BJ (cell line): ENCODE measurements at regions not wholly inside any gene's neighbourhood (a gene's known extent, or its start where the extent isn't known, plus 50 kb on each side); places are given as distances from the start of the nearest gene placed in this dataset.

ENCODE experiments used
- CTCF ChIA-PET: fragments of 350-600 bp; formaldehyde crosslinking; extraction: SDS; loops from one replicate; lab custom pipeline; 2021; ENCODE audit warnings: antibody characterized with exemption, inconsistent platforms; lab: Yijun Ruan, JAX
- POLR2A ChIA-PET: fragments of 300-600 bp; sonication (Branson Sonifier 250); formaldehyde crosslinking; extraction: SDS; loops from one replicate; lab custom pipeline; 2021; ENCODE audit warnings: antibody characterized with exemption; lab: Charles Lee
- DNase-seq: peaks from one replicate; pipeline ENCODE4 v3.0.0-alpha.2; 2011; ENCODE audit warnings: low read depth
- H3K27me3 ChIP-seq: 2 replicates; pipeline ENCODE4 v1.6.0; 2011; ENCODE audit warnings: low read length; ENCODE audit not compliant: control insufficient read depth, insufficient read depth
- H3K36me3 ChIP-seq: 2 replicates; pipeline ENCODE4 v1.5.1; 2011; ENCODE audit warnings: low read length; ENCODE audit not compliant: control insufficient read depth, insufficient read depth
- H3K4me3 ChIP-seq: 2 replicates; pipeline ENCODE4 v1.5.1; 2011; ENCODE audit warnings: low read depth, mild to moderate bottlenecking, control low read depth, low read length
- TF ChIP-seq, protein P1 (sequence below): IDR thresholded peaks from 2 replicates; pipeline ENCODE4 v1.5.1; 2011; ENCODE audit warnings: low read depth, mild to moderate bottlenecking, control low read depth, inconsistent platforms, low read length, moderate library complexity; ENCODE audit not compliant: insufficient read depth

DNA sequence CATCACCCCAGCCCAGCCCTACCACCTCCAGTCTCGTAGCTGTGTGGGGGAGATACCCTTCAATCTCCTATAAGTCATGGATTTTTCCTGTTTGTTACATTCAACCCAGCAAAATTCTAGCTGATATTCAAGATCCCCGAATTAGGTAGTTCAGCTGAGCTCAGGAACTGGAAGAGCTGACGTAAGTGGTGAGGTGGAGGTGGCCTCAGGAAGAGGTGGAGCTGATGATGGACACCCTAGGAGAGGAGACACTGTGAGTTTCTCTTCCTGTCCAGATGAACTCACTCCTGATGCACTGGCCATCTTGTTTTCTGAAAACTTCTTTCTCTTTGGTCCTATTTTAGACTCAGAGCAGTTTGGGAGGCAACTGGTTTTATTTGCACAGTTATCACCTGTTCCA is 90.5 kb upstream of the PITRM1 start:
- TF ChIP-seq, protein P1, sequence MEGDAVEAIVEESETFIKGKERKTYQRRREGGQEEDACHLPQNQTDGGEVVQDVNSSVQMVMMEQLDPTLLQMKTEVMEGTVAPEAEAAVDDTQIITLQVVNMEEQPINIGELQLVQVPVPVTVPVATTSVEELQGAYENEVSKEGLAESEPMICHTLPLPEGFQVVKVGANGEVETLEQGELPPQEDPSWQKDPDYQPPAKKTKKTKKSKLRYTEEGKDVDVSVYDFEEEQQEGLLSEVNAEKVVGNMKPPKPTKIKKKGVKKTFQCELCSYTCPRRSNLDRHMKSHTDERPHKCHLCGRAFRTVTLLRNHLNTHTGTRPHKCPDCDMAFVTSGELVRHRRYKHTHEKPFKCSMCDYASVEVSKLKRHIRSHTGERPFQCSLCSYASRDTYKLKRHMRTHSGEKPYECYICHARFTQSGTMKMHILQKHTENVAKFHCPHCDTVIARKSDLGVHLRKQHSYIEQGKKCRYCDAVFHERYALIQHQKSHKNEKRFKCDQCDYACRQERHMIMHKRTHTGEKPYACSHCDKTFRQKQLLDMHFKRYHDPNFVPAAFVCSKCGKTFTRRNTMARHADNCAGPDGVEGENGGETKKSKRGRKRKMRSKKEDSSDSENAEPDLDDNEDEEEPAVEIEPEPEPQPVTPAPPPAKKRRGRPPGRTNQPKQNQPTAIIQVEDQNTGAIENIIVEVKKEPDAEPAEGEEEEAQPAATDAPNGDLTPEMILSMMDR, result no peak
- Histone ChIP-seq H3K27me3 (peaks cover 9% of the 10 kb centered on the region), H3K36me3 (no peaks in the 10 kb centered on the region), H3K4me3 (no peak overlapping the region)
- CTCF ChIA-PET, result interaction anchor here (1.1 kb wide), 1 partner anchor 8 kb away, joined by 4 read pairs; no protein-coding TSS in a partner anchor
- DNase-seq, result no peak
- POLR2A ChIA-PET, result no interaction called here

DNA sequence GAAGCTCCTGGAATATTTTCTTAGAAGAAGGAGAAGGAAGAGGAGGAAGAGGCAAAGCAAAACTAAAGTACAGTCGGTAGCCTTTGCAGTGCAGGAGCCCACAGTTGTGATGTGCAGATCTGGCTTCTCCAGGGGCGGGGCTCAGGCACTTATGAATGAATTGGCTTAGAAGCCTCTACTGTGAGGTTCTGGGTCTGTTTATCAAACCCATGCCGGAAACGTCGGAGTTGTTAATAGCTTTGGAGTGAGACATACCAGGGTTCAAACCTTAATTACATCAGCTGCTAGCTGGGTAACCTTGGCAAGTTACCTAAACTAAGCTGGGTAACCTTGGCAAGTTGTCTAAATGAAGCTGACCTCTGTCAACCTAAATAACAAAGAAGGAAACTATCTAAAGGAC is 89.3 kb upstream of the PITRM1 start:
- ChIA-PET CTCF (interaction anchor here (1.1 kb wide), 2 partner anchors 18 to 116 kb away, joined by 3 to 4 read pairs; no protein-coding TSS in a partner anchor), POLR2A (no interaction called here)
- Histone ChIP-seq H3K36me3 (no peaks in the 10 kb centered on the region), H3K27me3 (peaks cover 9% of the 10 kb centered on the region), H3K4me3 (no peak overlapping the region)
- DNase-seq, result no peak
- TF ChIP-seq, protein P1, result no peak

DNA sequence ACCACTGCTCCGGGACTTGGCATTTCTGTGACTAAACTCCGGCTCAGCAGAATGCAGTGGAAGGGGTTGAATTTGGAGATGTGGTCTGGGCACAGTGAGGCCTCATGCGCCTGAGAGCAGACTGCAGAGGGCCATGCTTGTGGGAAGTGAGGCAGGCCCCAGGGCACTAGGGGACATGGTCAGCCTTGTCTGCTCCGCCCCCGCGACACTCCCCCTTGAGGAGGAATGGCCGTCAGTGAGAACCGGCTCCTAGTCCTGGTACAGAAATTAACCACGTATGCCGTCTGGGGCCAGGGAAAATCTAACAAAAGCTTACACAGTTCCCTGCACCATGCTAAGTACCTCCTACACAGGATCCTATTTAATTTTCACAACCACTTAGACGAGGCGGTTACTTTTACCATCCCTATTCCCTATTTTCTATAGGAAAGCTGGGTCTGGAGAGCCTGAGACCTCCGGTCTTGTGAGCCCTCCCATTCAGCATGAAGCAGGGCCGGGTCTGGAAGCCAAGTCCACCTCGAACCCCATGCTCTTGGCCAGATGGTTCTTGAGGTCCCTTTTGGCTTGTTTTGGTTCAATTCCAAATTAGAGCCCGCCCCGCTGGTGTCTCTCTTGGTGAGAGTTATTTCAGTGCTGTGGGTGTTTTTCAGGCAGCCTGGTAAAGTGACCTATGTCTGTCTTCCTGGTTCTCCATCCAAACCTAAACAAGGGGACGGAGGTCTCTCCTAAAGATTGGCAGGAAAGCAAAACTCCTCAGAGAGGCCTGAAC is 87.7 kb upstream of the PITRM1 start:
- no peak overlapping the region for H3K4me3 ChIP-seq
- ChIA-PET POLR2A (no interaction called here), CTCF (interaction anchor here (1.4 kb wide), 1 partner anchor 8 kb away, joined by 3 read pairs; no protein-coding TSS in a partner anchor)
- H3K36me3 ChIP-seq, result no peaks in the 10 kb centered on the region
- TF ChIP-seq, protein P1, result no peak
- DNase-seq, result no peak
- peaks cover 9% of the 10 kb centered on the region for H3K27me3 ChIP-seq

DNA sequence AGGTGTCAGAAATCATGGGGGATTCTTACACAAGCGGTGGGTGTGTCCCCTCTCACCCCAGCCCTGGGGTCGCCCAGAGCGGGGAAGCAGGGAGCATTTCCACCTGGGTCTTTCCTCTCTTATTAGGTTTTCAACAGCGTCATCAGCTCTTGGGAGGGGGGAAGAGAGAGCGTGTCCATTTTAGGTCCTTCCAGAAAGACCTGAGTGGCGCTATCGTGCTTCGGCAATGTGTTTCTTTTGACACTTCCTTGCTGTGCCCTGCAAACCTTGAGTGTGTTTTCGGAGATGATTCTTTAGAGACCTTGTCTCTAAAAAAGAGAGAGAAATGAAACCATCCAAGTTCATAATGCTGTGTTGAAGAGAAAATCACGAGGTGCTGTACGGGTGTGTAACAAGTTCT is 86.9 kb upstream of the PITRM1 start:
- H3K36me3 ChIP-seq, result no peaks in the 10 kb centered on the region
- peaks cover 9% of the 10 kb centered on the region for H3K27me3 ChIP-seq
- H3K4me3 ChIP-seq, result no peak overlapping the region
- DNase-seq, result no peak
- POLR2A ChIA-PET, result no interaction called here
- CTCF ChIA-PET, result interaction anchor here (1.4 kb wide), 2 partner anchors 9 to 10 kb away, joined by 3 read pairs; no protein-coding TSS in a partner anchor
- TF ChIP-seq, protein P1, result no peak

DNA sequence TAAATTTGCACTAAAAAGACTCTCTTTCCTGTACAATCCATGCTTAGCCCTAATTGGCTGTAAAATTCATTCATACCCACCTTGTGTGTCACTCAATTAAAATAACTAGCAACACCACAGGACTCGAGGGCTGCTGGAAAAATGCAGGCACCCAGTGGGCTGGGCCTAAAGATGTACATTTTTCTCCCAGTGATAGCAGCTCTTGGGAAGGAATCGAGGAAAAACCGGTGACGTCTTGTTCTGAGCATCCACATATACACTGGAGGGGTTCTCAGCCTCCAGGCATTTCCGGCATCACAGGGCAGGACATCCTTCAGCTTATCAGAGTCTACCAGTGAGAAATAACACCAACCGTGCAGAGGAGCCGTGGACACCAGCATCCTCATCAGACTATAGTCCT is 85.8 kb upstream of the PITRM1 start:
- Histone ChIP-seq H3K4me3 (no peak overlapping the region), H3K36me3 (no peaks in the 10 kb centered on the region), H3K27me3 (peaks cover 6% of the 10 kb centered on the region)
- TF ChIP-seq, protein P1, result no peak
- DNase-seq, result no peak
- CTCF ChIA-PET, result interaction anchor here (1.4 to 1.6 kb wide), 3 partner anchors 9 to 11 kb away, joined by 3 to 6 read pairs (median 3); no protein-coding TSS in a partner anchor
- POLR2A ChIA-PET, result no interaction called here
